ENCODE measurements at regions not wholly inside any gene's neighbourhood (a gene's known extent, or its start where the extent isn't known, plus 50 kb on each side); places are given as distances from the start of the nearest gene placed in this dataset.

DNA sequence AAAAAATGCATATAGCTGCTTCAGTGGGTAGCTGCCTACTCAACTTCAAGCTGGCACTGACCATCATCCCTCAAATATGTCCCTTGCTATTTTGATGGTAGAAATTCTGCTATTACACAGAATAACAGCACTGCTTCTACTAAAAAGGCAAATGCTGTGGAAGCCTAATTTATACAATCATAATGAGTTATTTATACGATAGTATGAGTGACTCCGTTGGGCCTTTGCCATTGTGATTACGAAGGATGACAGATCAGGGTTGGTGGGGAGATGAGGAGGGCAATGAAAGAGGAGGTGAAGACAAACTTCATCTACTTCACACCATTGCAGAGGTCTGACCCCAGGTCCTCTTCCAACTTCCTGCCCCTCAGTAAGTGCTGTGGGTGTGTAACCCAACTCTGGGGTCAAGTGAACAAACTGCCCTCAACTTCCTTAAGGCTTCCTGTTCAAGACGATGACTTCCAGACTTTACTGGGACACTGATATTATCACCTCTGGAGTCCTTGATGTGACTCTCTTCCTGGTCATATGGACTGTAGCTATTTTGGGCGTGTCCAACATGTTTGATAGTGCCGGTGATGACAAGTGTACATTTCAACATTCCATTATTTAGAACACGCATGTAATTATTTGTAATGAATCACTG is 74.1 kb upstream of the RPS23 start (continued):
- TF ChIP-seq, protein P1, sequence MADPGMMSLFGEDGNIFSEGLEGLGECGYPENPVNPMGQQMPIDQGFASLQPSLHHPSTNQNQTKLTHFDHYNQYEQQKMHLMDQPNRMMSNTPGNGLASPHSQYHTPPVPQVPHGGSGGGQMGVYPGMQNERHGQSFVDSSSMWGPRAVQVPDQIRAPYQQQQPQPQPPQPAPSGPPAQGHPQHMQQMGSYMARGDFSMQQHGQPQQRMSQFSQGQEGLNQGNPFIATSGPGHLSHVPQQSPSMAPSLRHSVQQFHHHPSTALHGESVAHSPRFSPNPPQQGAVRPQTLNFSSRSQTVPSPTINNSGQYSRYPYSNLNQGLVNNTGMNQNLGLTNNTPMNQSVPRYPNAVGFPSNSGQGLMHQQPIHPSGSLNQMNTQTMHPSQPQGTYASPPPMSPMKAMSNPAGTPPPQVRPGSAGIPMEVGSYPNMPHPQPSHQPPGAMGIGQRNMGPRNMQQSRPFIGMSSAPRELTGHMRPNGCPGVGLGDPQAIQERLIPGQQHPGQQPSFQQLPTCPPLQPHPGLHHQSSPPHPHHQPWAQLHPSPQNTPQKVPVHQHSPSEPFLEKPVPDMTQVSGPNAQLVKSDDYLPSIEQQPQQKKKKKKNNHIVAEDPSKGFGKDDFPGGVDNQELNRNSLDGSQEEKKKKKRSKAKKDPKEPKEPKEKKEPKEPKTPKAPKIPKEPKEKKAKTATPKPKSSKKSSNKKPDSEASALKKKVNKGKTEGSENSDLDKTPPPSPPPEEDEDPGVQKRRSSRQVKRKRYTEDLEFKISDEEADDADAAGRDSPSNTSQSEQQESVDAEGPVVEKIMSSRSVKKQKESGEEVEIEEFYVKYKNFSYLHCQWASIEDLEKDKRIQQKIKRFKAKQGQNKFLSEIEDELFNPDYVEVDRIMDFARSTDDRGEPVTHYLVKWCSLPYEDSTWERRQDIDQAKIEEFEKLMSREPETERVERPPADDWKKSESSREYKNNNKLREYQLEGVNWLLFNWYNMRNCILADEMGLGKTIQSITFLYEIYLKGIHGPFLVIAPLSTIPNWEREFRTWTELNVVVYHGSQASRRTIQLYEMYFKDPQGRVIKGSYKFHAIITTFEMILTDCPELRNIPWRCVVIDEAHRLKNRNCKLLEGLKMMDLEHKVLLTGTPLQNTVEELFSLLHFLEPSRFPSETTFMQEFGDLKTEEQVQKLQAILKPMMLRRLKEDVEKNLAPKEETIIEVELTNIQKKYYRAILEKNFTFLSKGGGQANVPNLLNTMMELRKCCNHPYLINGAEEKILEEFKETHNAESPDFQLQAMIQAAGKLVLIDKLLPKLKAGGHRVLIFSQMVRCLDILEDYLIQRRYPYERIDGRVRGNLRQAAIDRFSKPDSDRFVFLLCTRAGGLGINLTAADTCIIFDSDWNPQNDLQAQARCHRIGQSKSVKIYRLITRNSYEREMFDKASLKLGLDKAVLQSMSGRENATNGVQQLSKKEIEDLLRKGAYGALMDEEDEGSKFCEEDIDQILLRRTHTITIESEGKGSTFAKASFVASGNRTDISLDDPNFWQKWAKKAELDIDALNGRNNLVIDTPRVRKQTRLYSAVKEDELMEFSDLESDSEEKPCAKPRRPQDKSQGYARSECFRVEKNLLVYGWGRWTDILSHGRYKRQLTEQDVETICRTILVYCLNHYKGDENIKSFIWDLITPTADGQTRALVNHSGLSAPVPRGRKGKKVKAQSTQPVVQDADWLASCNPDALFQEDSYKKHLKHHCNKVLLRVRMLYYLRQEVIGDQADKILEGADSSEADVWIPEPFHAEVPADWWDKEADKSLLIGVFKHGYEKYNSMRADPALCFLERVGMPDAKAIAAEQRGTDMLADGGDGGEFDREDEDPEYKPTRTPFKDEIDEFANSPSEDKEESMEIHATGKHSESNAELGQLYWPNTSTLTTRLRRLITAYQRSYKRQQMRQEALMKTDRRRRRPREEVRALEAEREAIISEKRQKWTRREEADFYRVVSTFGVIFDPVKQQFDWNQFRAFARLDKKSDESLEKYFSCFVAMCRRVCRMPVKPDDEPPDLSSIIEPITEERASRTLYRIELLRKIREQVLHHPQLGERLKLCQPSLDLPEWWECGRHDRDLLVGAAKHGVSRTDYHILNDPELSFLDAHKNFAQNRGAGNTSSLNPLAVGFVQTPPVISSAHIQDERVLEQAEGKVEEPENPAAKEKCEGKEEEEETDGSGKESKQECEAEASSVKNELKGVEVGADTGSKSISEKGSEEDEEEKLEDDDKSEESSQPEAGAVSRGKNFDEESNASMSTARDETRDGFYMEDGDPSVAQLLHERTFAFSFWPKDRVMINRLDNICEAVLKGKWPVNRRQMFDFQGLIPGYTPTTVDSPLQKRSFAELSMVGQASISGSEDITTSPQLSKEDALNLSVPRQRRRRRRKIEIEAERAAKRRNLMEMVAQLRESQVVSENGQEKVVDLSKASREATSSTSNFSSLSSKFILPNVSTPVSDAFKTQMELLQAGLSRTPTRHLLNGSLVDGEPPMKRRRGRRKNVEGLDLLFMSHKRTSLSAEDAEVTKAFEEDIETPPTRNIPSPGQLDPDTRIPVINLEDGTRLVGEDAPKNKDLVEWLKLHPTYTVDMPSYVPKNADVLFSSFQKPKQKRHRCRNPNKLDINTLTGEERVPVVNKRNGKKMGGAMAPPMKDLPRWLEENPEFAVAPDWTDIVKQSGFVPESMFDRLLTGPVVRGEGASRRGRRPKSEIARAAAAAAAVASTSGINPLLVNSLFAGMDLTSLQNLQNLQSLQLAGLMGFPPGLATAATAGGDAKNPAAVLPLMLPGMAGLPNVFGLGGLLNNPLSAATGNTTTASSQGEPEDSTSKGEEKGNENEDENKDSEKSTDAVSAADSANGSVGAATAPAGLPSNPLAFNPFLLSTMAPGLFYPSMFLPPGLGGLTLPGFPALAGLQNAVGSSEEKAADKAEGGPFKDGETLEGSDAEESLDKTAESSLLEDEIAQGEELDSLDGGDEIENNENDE (IDR thresholded peaks at IDR 0.05; ENCODE audit: insufficient replicate concordance, low read length), result no peak
- no peak for TF ChIP-seq EP300 (IDR thresholded peaks at IDR 0.05; ENCODE audit: borderline replicate concordance in 1 of 2, low read depth in 2 of 2, low read length in 2 of 2)
- no peak for TF ChIP-seq NRF1 (IDR thresholded peaks at IDR 0.05; ENCODE audit: low read depth, low read length)
- TF ChIP-seq TEAD4 (IDR thresholded peaks at IDR 0.05; ENCODE audit: low read depth, low read length), result no peak
- TF ChIP-seq RNF2 (IDR thresholded peaks at IDR 0.05; ENCODE audit: borderline replicate concordance, low read depth, low read length, missing control alignments, poor library complexity, severe bottlenecking), result no peak

Measured in H1 (cell line).